HepG2 (cell line): ENCODE measurements at regions not wholly inside any gene's neighbourhood (a gene's known extent, or its start where the extent isn't known, plus 50 kb on each side); places are given as distances from the start of the nearest gene placed in this dataset.

Source experiments
- CTCF ChIP-seq: sonication (generic); formaldehyde crosslinking; IDR thresholded peaks from 2 replicates; pipeline ENCODE4 v1.5.0; 2020; ENCODE audit warnings: mild to moderate bottlenecking, missing genetic modification reagents, moderate library complexity
- HNF4A ChIP-seq: sonication (generic); formaldehyde crosslinking; IDR thresholded peaks from 2 replicates; pipeline ENCODE4 v1.4.0; 2020; ENCODE audit warnings: missing genetic modification reagents
- POLR2AphosphoS5 ChIP-seq: IDR thresholded peaks from 2 replicates; pipeline ENCODE4 v1.6.1; 2012; ENCODE audit warnings: low read depth, low read length
- TF ChIP-seq, protein P1 (sequence below): IDR thresholded peaks from 2 replicates; pipeline ENCODE4 v1.6.1; 2016; ENCODE audit warnings: control low read depth

DNA sequence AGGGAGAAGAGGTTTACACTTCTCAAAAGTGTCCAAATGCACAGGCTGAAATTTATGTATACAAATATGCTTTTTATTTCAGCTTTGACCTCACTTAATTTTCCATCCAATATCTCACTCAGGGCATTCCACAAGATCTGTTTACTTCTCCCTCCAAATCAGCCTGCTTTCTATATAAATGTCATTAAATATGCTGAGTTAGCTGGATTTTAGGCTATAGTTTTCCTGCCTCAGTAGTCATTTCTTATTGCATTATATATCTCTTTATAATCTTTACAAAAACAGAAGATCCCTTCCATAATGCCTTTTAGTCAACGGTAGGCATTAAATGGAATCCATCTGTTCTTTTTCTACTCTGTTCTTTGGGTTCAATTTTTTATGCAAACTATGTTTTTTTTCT, 71.7 kb upstream of the KCND2 start:
- TF ChIP-seq, protein P1, sequence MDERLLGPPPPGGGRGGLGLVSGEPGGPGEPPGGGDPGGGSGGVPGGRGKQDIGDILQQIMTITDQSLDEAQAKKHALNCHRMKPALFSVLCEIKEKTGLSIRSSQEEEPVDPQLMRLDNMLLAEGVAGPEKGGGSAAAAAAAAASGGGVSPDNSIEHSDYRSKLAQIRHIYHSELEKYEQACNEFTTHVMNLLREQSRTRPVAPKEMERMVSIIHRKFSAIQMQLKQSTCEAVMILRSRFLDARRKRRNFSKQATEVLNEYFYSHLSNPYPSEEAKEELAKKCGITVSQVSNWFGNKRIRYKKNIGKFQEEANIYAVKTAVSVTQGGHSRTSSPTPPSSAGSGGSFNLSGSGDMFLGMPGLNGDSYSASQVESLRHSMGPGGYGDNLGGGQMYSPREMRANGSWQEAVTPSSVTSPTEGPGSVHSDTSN (CRISPR knock-in tag): no peak
- TF ChIP-seq CTCF (CRISPR knock-in tag) (no peak), HNF4A (CRISPR knock-in tag) (no peak), POLR2AphosphoS5 (no peak)
